ENCODE measurements at regions not wholly inside any gene's neighbourhood (a gene's known extent, or its start where the extent isn't known, plus 50 kb on each side); places are given as distances from the start of the nearest gene placed in this dataset.

DNA sequence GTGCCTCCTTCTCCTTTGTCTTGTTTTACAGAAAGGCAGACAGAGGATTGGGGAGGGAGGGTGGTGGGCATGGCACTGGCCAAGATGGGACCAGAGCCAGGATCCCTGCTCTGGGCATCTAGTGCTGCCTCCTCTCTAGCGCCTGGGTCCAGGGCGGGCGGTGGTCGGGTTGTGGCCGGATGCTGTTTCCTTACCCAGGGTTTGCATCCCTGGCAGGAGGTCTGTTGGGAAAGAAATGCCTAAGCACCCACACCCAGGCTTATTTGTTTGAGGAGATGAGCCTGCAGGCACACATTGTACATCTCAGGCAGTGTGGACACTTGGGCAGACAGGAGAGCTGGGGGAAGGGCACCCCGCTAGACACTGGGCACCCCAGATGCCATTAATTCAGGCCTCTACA, 102.3 kb upstream of the PCBD1 start:
- no peak for DNase-seq (ENCODE audit: low read depth)
- TF ChIP-seq, protein P1, sequence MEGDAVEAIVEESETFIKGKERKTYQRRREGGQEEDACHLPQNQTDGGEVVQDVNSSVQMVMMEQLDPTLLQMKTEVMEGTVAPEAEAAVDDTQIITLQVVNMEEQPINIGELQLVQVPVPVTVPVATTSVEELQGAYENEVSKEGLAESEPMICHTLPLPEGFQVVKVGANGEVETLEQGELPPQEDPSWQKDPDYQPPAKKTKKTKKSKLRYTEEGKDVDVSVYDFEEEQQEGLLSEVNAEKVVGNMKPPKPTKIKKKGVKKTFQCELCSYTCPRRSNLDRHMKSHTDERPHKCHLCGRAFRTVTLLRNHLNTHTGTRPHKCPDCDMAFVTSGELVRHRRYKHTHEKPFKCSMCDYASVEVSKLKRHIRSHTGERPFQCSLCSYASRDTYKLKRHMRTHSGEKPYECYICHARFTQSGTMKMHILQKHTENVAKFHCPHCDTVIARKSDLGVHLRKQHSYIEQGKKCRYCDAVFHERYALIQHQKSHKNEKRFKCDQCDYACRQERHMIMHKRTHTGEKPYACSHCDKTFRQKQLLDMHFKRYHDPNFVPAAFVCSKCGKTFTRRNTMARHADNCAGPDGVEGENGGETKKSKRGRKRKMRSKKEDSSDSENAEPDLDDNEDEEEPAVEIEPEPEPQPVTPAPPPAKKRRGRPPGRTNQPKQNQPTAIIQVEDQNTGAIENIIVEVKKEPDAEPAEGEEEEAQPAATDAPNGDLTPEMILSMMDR (conservative IDR thresholded peaks at IDR 0.05; ENCODE audit: low read length) = no peak
- H3K4me3 ChIP-seq (ENCODE audit: low read length) = no peak overlapping the region

DNA sequence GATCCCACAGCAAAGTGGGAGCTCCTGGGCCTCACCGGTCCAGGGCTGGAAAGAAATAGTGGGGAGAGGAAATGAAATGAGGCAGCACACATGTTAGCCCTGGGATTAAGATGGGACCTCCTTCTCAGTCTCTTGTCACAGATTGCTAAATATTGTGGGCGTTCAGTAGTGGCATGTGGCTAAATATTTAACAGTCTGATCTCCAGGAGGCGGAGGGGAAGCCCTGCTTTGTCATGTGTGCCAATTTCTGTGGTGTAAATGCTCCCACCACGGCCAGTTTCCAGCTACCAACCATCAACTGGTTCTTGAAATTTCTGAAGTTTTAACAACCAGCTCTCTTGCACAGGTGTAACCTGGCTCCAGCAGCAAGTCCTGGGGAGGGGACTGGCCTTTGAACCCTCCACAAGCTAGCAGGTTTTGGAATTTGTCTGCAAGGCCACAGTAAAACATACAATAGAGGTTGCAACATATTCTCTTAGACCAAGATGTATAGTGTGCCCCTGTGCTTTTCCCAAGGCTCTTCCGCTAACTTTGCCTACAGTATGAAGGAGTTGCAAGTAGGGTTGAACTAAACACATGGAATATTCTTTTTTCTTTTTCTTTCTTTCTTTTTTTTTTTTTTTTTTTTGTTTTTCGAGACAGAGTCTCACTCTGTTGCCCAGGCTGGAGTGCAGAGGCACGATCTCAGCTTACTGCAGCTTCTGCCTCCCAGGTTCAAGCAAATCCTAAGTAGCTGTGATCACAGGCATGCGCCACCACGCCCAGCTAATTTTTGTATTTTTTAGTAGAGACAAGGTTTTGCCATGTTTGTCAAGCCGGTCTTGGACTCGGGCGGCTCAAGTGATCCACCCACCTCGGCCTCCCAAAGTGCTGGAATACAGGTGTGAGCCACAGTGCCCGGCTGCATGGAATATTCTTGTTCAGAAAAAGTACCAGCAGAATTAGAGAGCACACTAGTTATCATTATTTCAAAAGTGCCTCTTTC, 103.1 kb upstream of the PCBD1 start:
- TF ChIP-seq, protein P1 (conservative IDR thresholded peaks at IDR 0.05; ENCODE audit: low read length) = no peak
- no peak for DNase-seq (ENCODE audit: low read depth)
- no peak overlapping the region for H3K4me3 ChIP-seq (ENCODE audit: low read length)

DNA sequence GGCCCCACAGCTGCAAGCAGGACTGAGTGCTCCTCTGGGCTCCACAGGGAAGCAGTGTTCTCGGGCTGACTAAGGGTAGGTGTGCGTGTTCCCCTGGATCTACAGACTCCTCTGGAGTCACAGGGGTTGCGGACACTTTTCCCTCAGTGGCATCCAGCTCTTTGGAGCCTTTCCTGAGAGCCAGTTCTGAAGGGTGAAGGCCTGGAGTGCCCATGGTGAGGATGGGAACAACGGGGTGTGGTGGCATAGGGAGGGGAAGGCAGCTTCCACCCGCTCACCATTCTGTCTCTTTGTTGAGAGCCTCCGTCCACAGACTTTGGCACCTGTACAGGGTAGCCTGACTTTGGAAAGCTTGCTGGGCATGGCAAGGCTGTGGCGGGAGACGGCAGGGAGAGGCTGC, 104.1 kb upstream of the PCBD1 start:
- TF ChIP-seq, protein P1 (conservative IDR thresholded peaks at IDR 0.05; ENCODE audit: low read length) = no peak
- no peak for DNase-seq (ENCODE audit: low read depth)
- no peak overlapping the region for H3K4me3 ChIP-seq (ENCODE audit: low read length)

DNA sequence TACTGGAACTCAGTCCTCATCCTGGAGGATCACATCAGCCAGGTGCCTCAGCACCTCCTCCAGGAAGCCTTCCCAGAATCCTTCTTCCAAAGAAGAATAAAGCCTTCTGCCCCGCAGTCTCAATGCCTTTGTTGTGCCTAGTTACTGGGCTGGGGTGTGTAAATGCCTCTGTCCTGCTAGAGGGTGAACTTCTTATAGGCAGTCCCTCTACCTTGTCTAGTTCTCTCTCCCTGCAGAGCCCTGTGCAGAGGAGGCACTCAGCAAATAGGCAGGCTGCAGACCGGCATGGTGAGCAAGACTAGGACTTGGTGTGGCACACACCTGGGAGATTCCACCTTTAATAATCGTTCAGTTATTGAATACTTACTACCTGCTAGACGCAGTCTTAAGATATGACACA, 104.7 kb upstream of the PCBD1 start:
- H3K4me3 ChIP-seq (ENCODE audit: low read length) = no peak overlapping the region
- DNase-seq (ENCODE audit: low read depth) = no peak
- TF ChIP-seq, protein P1 (conservative IDR thresholded peaks at IDR 0.05; ENCODE audit: low read length) = no peak

DNA sequence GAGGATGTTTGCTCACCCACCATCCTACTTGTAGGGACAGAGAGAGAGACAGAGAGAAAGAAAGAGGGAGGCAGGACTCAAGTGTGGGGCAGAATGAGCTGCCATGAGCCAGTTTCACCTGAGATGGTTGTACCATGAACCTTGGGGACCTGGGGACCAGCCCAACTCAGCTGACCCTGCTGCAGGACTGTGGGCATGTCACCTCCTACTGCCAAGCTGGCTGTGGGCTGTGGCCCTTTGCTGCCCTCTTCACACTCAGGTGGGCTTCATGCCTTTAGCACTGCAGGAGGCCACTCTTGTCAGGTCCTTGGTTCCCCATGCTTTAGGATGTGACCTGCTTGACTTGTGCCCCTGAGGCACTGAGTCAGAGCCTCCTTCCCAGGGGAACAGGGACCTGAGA, 108.2 kb upstream of the PCBD1 start:
- no peak for DNase-seq (ENCODE audit: low read depth)
- no peak overlapping the region for H3K4me3 ChIP-seq (ENCODE audit: low read length)
- TF ChIP-seq, protein P1 (conservative IDR thresholded peaks at IDR 0.05; ENCODE audit: low read length) = no peak

DNA sequence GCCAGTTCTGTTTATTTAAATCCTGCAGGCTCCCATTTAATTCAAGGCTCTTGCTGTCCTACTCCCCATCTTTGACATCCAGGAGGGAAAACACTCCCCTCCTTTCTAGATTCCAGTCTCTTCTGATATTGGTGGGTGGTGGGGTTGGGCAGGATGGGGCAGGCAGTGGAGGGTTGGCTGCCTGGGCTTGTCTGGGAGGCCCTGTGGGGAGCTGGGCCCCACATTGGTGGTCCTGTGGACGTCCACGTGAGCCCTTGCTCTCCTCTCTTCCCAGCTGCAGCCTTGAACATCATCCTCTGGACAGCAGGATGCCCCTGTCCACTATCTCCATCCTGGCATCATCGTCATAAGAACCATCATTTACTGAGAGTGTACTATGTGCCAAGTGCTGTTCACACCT, 108.9 kb upstream of the PCBD1 start:
- no peak overlapping the region for H3K4me3 ChIP-seq (ENCODE audit: low read length)
- DNase-seq (ENCODE audit: low read depth) = no peak
- TF ChIP-seq, protein P1 (conservative IDR thresholded peaks at IDR 0.05; ENCODE audit: low read length) = no peak

DNA sequence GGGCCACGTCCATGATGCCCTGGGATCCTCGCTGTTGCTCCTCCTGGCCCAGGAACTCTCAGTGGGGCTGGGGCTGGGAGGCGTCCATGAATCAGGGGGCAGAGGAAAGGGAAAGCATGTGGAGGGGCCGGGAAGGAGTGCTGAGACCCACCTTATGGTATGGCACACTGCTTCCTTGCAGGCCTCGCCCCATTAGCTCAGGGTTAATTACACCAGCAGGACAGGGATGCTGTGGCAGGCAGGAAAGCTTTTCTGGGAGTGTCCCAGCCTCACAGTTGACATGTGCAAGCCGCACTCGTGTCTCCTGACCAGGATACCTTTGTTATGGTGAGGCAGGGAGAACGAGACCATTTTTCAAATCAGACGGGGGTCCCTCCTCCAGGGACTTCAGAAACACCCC, 109.7 kb upstream of the PCBD1 start:
- no peak for DNase-seq (ENCODE audit: low read depth)
- H3K4me3 ChIP-seq (ENCODE audit: low read length) = no peak overlapping the region
- TF ChIP-seq, protein P1 (conservative IDR thresholded peaks at IDR 0.05; ENCODE audit: low read length) = no peak
